ENCODE measurements at regions not wholly inside any gene's neighbourhood (a gene's known extent, or its start where the extent isn't known, plus 50 kb on each side); places are given as distances from the start of the nearest gene placed in this dataset.

DNA sequence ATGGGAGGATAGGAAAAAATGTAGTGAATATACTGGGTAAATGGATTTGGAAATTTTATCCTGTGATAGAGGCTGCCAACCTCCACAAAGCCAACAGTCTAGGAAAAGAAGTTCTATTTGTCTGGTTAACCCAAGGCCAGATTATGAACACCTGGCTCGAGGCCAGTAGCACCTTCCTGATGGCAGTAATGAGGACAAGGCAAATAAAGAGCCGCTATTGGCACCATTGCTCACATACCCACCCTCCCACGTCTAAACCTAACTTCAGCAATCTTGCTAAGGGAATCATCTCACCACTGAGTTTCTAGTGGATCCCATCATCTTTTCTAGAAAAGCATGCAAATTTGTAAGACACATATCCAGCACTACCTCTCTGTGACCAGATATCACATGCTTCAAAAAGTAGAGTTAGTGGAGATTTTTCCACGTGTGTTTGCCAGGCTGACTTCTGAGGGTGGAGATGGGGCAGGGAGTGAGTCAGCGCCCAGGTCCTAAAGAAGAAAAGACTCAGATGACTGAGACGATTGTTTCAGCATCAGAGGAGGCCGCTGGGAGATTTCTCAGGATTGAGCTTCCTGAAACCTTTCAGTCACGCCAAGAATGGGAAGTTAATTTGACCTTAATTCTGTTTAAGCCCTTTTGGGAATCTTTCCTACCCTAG is 362.9 kb downstream of the EMP1 start:
- TF ChIP-seq, protein P1, sequence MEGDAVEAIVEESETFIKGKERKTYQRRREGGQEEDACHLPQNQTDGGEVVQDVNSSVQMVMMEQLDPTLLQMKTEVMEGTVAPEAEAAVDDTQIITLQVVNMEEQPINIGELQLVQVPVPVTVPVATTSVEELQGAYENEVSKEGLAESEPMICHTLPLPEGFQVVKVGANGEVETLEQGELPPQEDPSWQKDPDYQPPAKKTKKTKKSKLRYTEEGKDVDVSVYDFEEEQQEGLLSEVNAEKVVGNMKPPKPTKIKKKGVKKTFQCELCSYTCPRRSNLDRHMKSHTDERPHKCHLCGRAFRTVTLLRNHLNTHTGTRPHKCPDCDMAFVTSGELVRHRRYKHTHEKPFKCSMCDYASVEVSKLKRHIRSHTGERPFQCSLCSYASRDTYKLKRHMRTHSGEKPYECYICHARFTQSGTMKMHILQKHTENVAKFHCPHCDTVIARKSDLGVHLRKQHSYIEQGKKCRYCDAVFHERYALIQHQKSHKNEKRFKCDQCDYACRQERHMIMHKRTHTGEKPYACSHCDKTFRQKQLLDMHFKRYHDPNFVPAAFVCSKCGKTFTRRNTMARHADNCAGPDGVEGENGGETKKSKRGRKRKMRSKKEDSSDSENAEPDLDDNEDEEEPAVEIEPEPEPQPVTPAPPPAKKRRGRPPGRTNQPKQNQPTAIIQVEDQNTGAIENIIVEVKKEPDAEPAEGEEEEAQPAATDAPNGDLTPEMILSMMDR (IDR thresholded peaks at IDR 0.05; ENCODE audit: low read length), result no peak
- no peak for TF ChIP-seq EZH2 (IDR thresholded peaks at IDR 0.05; ENCODE audit: borderline replicate concordance, low read length)

Data from OCI-LY1 (cell line).